LoVo (cell line): ENCODE measurements at regions not wholly inside any gene's neighbourhood (a gene's known extent, or its start where the extent isn't known, plus 50 kb on each side); places are given as distances from the start of the nearest gene placed in this dataset.

Source experiments
- DNase-seq: peaks from one replicate; pipeline ENCODE4 v3.0.0-alpha.2; 2016; ENCODE audit warnings: low spot score

- DNase-seq = peak; percentile 44
These were observed 54.0 kb upstream of the SLC22A11 start for GRCh38 chr11:64501500-64502427.

GRCh38 chr11:64502634-64503033 lies 53.1 kb upstream of the SLC22A11 start:
- no peak for DNase-seq

- DNase-seq = no peak
These were observed 52.5 kb upstream of the SLC22A11 start for GRCh38 chr11:64503186-64503753.

GRCh38 chr11:64504999-64505398 lies 50.7 kb upstream of the SLC22A11 start:
- DNase-seq = no peak
